IPS DF 6.9 (cell line): ENCODE measurements at regions not wholly inside any gene's neighbourhood (a gene's known extent, or its start where the extent isn't known, plus 50 kb on each side); places are given as distances from the start of the nearest gene placed in this dataset.
"Not testable (repeated sequence)": the region's sequence is repeated elsewhere in the genome, so short reads cannot be mapped to it uniquely, and the experiment has no call there.

Source experiments
- DNase-seq: peaks from one replicate; pipeline ENCODE4 v3.0.0-alpha.2; 2013; ENCODE audit warnings: low read depth, low spot score
- H3K27ac ChIP-seq: one replicate; pipeline ENCODE4 v1.5.1; 2013; ENCODE audit warnings: low read length, control low read depth
- H3K27me3 ChIP-seq: 2 replicates; pipeline ENCODE4 v1.6.1; 2013; ENCODE audit warnings: mild to moderate bottlenecking, low read length; ENCODE audit not compliant: control insufficient read depth, insufficient read depth
- H3K36me3 ChIP-seq: 2 replicates; pipeline ENCODE4 v1.6.1; 2013; ENCODE audit warnings: low read length; ENCODE audit not compliant: control insufficient read depth, insufficient read depth
- H3K4me1 ChIP-seq: 2 replicates; pipeline ENCODE4 v1.6.1; 2013; ENCODE audit warnings: low read length; ENCODE audit not compliant: control insufficient read depth, insufficient read depth
- H3K4me3 ChIP-seq: 2 replicates; pipeline ENCODE4 v1.5.1; 2013; ENCODE audit warnings: mild to moderate bottlenecking, low read length
- H3K9me3 ChIP-seq: 2 replicates; pipeline ENCODE4 v1.6.1; 2013; ENCODE audit warnings: low read length, inconsistent platforms; ENCODE audit not compliant: control insufficient read depth, insufficient read depth
- WGBS: extraction: QIAGEN DNeasy Blood & Tissue Kit; methylation state at CpG from one replicate; pipeline ENCODE4 v1.1.7; 2013; ENCODE audit warnings: mixed read lengths, missing lambda C conversion rate; ENCODE audit not compliant: insufficient read length, insufficient coverage; 5-methylcytosine and 5-hydroxymethylcytosine counted together

DNA sequence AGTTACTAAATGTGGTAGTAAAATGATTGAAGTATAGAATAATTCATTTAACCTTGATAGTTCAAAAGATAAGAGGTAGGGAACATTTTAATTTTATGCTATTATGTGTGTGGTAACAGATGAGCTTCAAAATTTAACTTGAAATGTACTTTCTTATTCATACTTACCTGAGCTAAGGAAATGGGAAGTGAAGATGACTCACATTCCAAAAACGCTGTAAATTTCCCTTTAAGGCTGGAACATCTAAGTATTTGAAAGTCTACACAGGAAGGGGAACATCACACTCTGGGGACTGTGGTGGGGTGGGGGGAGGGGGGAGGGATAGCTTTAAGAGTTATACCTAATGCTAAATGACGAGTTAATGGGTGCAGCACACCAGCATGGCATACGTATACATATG is 1582.3 kb downstream of the NLGN4Y start:
- Histone ChIP-seq H3K4me3 (no peak overlapping the region), H3K4me1 (no peaks in the 10 kb centered on the region), H3K27me3 (no peaks in the 10 kb centered on the region), H3K9me3 (no peaks in the 10 kb centered on the region), H3K36me3 (no peaks in the 10 kb centered on the region), H3K27ac (no peak overlapping the region)
- WGBS, result no CpG with 5 or more reads among the region's 3 CpGs
- DNase-seq, result no peak

DNA sequence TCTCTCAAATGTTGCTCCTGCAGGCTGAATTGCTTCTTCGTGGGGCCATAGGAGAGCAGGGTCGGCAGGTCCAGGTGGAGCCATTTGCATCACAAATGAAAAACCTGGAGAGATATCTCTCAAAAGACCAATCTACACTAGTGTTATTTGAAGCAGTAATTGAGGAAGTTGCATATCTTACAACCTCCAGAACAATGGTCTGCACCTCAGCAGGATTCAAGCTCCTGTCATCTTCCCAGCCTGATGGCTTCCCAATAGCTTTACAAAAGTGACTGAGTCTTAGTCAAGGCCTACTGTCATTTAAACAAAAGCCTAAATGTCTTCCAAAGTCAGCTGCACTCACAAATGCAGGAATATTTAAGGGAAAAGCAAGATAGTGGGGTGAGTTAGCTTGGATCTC is 1584.5 kb downstream of the NLGN4Y start:
- H3K27ac ChIP-seq, result no peak overlapping the region
- no peaks in the 10 kb centered on the region for H3K36me3 ChIP-seq
- DNase-seq, result no peak
- H3K4me3 ChIP-seq, result no peak overlapping the region
- H3K4me1 ChIP-seq, result no peaks in the 10 kb centered on the region
- H3K9me3 ChIP-seq, result no peaks in the 10 kb centered on the region
- no peaks in the 10 kb centered on the region for H3K27me3 ChIP-seq
- no CpG with 5 or more reads among the region's 2 CpGs for WGBS

DNA sequence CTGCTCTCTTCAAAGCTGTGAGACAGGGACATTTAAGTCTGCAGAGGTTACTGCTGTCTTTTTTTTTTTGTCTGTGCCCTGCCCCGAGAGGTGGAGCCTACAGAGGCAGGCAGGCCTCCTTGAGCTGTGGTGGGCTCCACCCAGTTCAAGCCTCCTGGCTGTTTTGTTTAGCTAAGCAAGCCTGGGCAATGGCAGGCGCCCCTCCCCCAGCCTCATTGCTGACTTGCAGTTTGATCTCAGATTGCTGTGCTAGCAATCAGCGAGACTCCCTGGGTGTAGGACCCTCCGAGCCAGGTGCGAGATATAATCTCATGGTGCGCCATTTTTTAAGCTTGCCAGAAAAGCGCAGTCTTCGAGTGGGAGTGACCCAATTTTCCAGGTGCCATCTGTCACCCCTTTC is 1595.8 kb downstream of the NLGN4Y start:
- not testable (repeated sequence) for H3K4me3 ChIP-seq, H3K27me3 ChIP-seq, DNase-seq, H3K4me1 ChIP-seq, H3K36me3 ChIP-seq, H3K27ac ChIP-seq, H3K9me3 ChIP-seq
- no CpG with 5 or more reads among the region's 8 CpGs for WGBS

DNA sequence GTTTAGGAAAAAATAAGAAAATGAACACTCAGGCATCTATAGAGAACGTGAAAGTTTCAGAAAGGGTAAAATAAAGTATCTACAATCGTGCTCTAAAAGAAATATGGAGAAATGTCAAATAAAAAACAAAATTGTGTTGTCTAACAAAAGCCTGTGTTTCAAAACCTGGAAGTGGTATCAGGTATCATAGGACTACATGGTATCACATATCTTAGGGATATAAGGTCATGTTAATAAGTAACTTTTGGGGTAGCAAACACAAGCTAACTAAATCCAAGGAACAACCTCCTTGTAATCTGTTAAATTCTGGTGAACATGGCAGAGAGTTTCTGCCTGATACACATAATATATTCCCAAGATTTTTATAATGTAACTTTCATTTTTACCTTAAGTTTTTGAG is 1597.7 kb downstream of the NLGN4Y start:
- H3K4me3 ChIP-seq, result no peak overlapping the region
- no peaks in the 10 kb centered on the region for H3K4me1 ChIP-seq
- no peak for DNase-seq
- no peaks in the 10 kb centered on the region for H3K27me3 ChIP-seq
- WGBS, result no CpG with 5 or more reads among the region's 2 CpGs
- H3K36me3 ChIP-seq, result no peaks in the 10 kb centered on the region
- no peak overlapping the region for H3K27ac ChIP-seq
- H3K9me3 ChIP-seq, result no peaks in the 10 kb centered on the region; the same call in 1 of the 2 replicates

DNA sequence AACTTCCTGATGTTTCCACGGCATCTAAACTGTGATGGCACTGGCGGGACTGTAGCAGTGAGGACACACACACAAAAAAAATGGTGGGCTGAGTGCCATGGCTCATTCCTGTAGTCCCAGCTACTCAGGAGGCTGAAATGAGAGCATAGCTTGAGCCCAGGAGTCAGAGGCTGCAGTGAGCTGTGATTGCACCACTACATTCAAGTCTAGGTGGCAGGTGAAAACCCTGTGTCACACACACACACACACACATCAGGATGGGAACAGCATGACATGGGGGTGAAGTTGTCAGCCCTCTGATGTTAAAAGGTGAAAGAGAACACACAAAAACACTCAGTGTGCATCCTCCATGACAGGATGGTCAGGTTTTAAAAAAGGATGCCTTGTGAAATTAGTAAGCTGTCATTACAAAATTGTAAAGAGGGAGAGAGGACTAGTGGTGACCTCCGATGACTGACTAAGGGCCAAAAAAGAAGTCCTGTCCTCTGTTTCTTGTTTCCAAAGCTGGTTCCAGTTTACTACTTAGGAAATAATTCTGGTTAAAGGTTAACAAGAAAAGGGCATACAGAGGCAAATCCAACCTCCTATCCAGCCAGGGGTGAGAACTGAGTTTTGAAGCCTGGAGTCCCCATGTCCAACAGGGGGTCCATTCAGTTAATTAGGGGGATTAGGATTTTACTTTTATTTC is 1600.4 kb downstream of the NLGN4Y start:
- no peaks in the 10 kb centered on the region for H3K27me3 ChIP-seq
- WGBS, result no CpG with 5 or more reads among the region's 3 CpGs
- DNase-seq, result no peak
- no peak overlapping the region for H3K27ac ChIP-seq
- no peaks in the 10 kb centered on the region for H3K4me1 ChIP-seq
- H3K36me3 ChIP-seq, result no peaks in the 10 kb centered on the region
- H3K9me3 ChIP-seq, result no peaks in the 10 kb centered on the region; the same call in 1 of the 2 replicates
- H3K4me3 ChIP-seq, result no peak overlapping the region

DNA sequence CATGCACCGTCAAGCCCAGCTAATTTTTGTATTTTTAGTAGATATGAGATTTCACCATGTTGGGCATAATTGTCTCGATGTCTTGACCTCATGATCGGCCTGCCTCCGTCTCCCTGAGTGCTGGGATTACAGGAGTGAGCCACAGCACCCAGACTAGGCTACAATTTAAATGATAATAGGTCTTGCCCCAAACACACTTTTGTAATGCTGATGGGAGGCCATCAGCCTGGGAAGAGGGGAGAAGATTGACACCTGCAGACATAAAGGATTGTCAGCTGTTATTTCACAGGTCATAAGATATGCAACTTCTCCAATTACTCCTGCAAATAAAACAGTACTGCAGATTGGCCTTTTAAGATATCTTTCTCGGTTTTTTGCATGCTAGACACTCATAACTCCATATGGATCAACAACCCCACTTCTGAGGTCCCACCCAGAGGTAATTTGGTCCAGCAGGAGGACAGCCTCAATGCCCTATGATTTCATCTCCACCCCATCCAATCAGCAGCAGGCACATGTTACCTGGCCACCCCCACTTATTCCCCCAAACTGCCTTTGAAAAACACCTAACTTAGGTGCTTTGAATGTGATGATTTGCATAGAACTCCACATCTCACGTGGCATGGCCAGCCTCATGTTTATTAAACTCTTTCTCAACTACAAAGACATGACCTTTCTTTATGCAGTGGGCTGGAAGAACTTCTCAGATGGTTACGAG is 1612.4 kb downstream of the NLGN4Y start:
- DNase-seq, result peak; percentile 7
- WGBS, result no CpG with 5 or more reads among the region's 7 CpGs
- H3K4me1 ChIP-seq, result no peaks in the 10 kb centered on the region
- H3K9me3 ChIP-seq, result no peaks in the 10 kb centered on the region
- H3K4me3 ChIP-seq, result no peak overlapping the region
- no peak overlapping the region for H3K27ac ChIP-seq
- no peaks in the 10 kb centered on the region for H3K36me3 ChIP-seq
- H3K27me3 ChIP-seq, result no peaks in the 10 kb centered on the region

DNA sequence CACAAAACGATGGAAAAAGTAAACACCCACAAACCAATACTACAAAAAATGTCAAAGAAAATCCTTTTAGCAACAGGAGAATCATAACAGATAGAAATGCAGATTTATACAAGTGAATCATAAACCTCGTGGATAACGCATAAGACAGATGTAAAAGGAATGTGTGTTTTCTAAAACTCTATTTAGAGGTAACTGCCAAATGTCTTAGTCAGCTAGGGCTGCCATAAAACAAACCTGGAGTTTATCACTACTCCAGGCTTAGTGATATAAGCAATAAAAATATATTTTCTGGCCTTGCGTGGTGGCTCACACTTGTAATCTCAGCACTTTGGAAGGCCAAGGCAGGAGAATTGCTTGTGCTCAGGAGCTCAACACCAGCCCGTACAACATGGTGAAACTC is 1633.5 kb downstream of the NLGN4Y start:
- H3K27ac ChIP-seq, result no peak overlapping the region
- no peaks in the 10 kb centered on the region for H3K9me3 ChIP-seq
- no peak for DNase-seq
- H3K36me3 ChIP-seq, result no peaks in the 10 kb centered on the region
- no peak overlapping the region for H3K4me3 ChIP-seq
- no peaks in the 10 kb centered on the region for H3K4me1 ChIP-seq
- no peaks in the 10 kb centered on the region for H3K27me3 ChIP-seq
- no CpG with 5 or more reads among the region's 5 CpGs for WGBS

DNA sequence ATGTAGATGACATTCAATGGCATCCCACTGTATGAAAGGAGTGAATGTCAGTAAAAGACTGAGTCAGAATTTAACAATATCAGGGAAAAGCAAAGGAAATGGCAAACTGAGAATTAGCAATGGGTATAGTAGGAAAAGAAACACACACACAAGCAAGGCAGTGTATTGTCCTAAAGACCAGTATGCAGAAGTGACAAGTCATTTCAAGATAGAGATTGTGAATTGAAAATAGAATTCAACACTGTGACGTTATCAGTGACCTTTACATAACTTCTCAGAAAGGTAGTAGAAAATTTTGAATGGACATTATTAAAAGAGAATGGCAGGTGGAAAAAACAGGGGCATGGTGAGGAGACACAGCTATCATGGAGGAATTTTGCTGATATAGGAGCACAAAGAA is 1651.4 kb downstream of the NLGN4Y start:
- H3K9me3 ChIP-seq, H3K4me1 ChIP-seq, DNase-seq, H3K27ac ChIP-seq, H3K36me3 ChIP-seq, H3K27me3 ChIP-seq, H3K4me3 ChIP-seq: not testable (repeated sequence)
- no CpG with 5 or more reads among the region's 1 CpG for WGBS

DNA sequence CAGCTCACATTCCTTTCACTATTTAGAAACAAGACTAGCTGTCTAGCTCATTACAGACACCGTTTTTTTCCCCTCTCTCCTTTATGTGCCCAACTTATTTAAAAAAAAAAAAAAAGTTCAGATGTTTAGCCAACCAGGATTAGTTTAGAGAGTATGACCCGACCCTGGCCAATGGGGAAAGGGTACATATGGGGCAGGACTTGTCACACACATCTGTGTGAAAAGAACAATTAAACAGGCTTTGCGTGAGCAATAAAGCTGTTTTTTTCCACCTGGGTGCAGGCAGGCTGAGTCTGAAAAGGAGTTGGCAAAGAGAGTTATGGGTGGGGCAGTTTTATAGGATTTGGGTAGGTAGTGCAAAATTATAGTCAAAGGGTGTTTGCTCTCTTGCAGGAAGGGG is 1674.5 kb downstream of the CDY2B start:
- not testable (repeated sequence) for H3K27ac ChIP-seq, DNase-seq, H3K4me3 ChIP-seq, H3K36me3 ChIP-seq, H3K9me3 ChIP-seq, H3K27me3 ChIP-seq, H3K4me1 ChIP-seq
- no CpG with 5 or more reads among the region's 3 CpGs for WGBS

DNA sequence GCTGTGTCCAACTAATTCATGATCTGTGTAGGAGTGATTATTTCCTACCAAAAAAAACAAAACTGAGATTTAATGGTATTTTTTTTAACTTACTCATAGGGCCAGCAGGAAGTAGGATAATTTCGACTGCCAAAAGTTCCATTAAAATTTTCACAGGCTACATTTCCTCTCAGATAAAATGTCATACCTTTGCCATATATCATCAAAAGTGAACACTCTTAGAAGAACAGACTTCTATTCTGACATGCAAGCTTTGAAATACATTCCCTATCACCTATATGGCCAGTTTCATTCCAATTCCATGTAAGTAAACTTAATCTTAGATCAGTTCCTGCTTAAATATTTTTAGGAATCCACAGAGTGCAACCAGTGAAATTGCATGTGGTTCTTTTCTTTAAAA is 1636.7 kb downstream of the CDY2B start:
- not testable (repeated sequence) for H3K4me1 ChIP-seq, H3K4me3 ChIP-seq, H3K27ac ChIP-seq, H3K36me3 ChIP-seq, DNase-seq, H3K27me3 ChIP-seq, H3K9me3 ChIP-seq
- no CpG with 5 or more reads among the region's 1 CpG for WGBS
